Stimulated activated effector memory CD8-positive, alpha-beta T cell treated with anti-CD3 and anti-CD28 coated beads, Interleukin-12 subunit alpha, Interleukin-12 subunit beta, amount 100 ng/mL, for 72 hours (primary cell): ENCODE measurements at regions not wholly inside any gene's neighbourhood (a gene's known extent, or its start where the extent isn't known, plus 50 kb on each side); places are given as distances from the start of the nearest gene placed in this dataset.

ENCODE experiments used
- ATAC-seq: fragments of 150-1000 bp; cut with Tn5 transposase; 2 replicates; pipeline ENCODE4 v1.10.0; 2021
- DNase-seq, 2 donors: peaks; one replicate each; pipeline ENCODE4 v3.0.0; 2021 to 2022; ENCODE audit warnings: low spot score in 2 of 2
- H3K27ac Mint-ChIP-seq: one replicate; pipeline ENCODE4 v1.8.0; 2022; ENCODE audit warnings: mild to moderate bottlenecking, mixed read lengths
- H3K36me3 Mint-ChIP-seq: one replicate; pipeline ENCODE4 v1.8.0; 2022; ENCODE audit warnings: mild to moderate bottlenecking, mixed read lengths
- H3K4me1 Mint-ChIP-seq: one replicate; pipeline ENCODE4 v1.8.0; 2022; ENCODE audit warnings: mixed read lengths
- H3K4me3 Mint-ChIP-seq: one replicate; pipeline ENCODE4 v1.8.0; 2022; ENCODE audit warnings: mild to moderate bottlenecking, mixed read lengths
- H3K9me3 Mint-ChIP-seq: one replicate; pipeline ENCODE4 v1.8.0; 2022; ENCODE audit warnings: mixed read lengths

GRCh38 chr6:101259505-101259904, 134.0 kb upstream of the GRIK2 start:
- H3K9me3 Mint-ChIP-seq = peaks cover 12% of the 10 kb centered on the region
- no peaks in the 10 kb centered on the region for H3K36me3 Mint-ChIP-seq
- DNase-seq (no peak), ATAC-seq (no peak)
- H3K4me1 Mint-ChIP-seq = no peaks in the 10 kb centered on the region
- H3K4me3 Mint-ChIP-seq = no peak overlapping the region
- no peak overlapping the region for H3K27ac Mint-ChIP-seq

GRCh38 chr6:101263596-101263995, 129.9 kb upstream of the GRIK2 start:
- no peaks in the 10 kb centered on the region for H3K4me1 Mint-ChIP-seq
- H3K9me3 Mint-ChIP-seq = peaks cover 15% of the 10 kb centered on the region
- DNase-seq (no peak), ATAC-seq (no peak)
- H3K27ac Mint-ChIP-seq = no peak overlapping the region
- H3K36me3 Mint-ChIP-seq = no peaks in the 10 kb centered on the region
- no peak overlapping the region for H3K4me3 Mint-ChIP-seq

GRCh38 chr6:101266063-101266462, 127.4 kb upstream of the GRIK2 start:
- no peak overlapping the region for H3K4me3 Mint-ChIP-seq
- no peaks in the 10 kb centered on the region for H3K36me3 Mint-ChIP-seq
- peaks cover 18% of the 10 kb centered on the region for H3K9me3 Mint-ChIP-seq
- H3K27ac Mint-ChIP-seq = no peak overlapping the region
- no peaks in the 10 kb centered on the region for H3K4me1 Mint-ChIP-seq
- DNase-seq = no peak
- ATAC-seq = no peak

- no peaks in the 10 kb centered on the region for H3K36me3 Mint-ChIP-seq
- H3K9me3 Mint-ChIP-seq = peaks cover 23% of the 10 kb centered on the region
- ATAC-seq (no peak), DNase-seq (no peak)
- no peaks in the 10 kb centered on the region for H3K4me1 Mint-ChIP-seq
- H3K27ac Mint-ChIP-seq = no peak overlapping the region
- no peak overlapping the region for H3K4me3 Mint-ChIP-seq
These were observed 125.0 kb upstream of the GRIK2 start for GRCh38 chr6:101268541-101268940.

- Mint-ChIP-seq H3K4me1 (no peaks in the 10 kb centered on the region), H3K9me3 (peaks cover 5% of the 10 kb centered on the region), H3K36me3 (no peaks in the 10 kb centered on the region), H3K4me3 (no peak overlapping the region), H3K27ac (no peak overlapping the region)
- no peak for DNase-seq
- no peak for ATAC-seq
These were observed 118.3 kb upstream of the GRIK2 start for GRCh38 chr6:101275251-101275650.

GRCh38 chr6:101276066-101276465, 117.4 kb upstream of the GRIK2 start:
- Mint-ChIP-seq H3K27ac (no peak overlapping the region), H3K4me1 (no peaks in the 10 kb centered on the region), H3K4me3 (no peak overlapping the region), H3K36me3 (no peaks in the 10 kb centered on the region), H3K9me3 (peaks cover 5% of the 10 kb centered on the region)
- ATAC-seq = no peak
- no peak for DNase-seq

- Mint-ChIP-seq H3K27ac (no peak overlapping the region), H3K9me3 (peaks cover 3% of the 10 kb centered on the region), H3K4me3 (no peak overlapping the region), H3K36me3 (no peaks in the 10 kb centered on the region), H3K4me1 (no peaks in the 10 kb centered on the region)
- ATAC-seq (no peak), DNase-seq (no peak)
These were observed 114.1 kb upstream of the GRIK2 start for GRCh38 chr6:101279410-101279809.

GRCh38 chr6:101281266-101281665, 112.2 kb upstream of the GRIK2 start:
- Mint-ChIP-seq H3K4me3 (no peak overlapping the region), H3K36me3 (no peaks in the 10 kb centered on the region), H3K27ac (no peak overlapping the region), H3K9me3 (peaks cover 3% of the 10 kb centered on the region), H3K4me1 (no peaks in the 10 kb centered on the region)
- DNase-seq (no peak), ATAC-seq (no peak)

GRCh38 chr6:101284131-101284530, 109.4 kb upstream of the GRIK2 start:
- no peaks in the 10 kb centered on the region for H3K36me3 Mint-ChIP-seq

GRCh38 chr6:101286146-101286545, 107.4 kb upstream of the GRIK2 start:
- Mint-ChIP-seq H3K36me3 (no peaks in the 10 kb centered on the region), H3K9me3 (peaks cover 9% of the 10 kb centered on the region), H3K4me1 (no peaks in the 10 kb centered on the region), H3K27ac (no peak overlapping the region), H3K4me3 (no peak overlapping the region)
- no peak for ATAC-seq
- no peak for DNase-seq

More at GRCh38 chr6:101284131-101284530, 109.4 kb upstream of the GRIK2 start:
- no peak overlapping the region for H3K4me3 Mint-ChIP-seq
- DNase-seq = no peak
- ATAC-seq = no peak
- H3K4me1 Mint-ChIP-seq = no peaks in the 10 kb centered on the region
- no peak overlapping the region for H3K27ac Mint-ChIP-seq
- H3K9me3 Mint-ChIP-seq = peaks cover 5% of the 10 kb centered on the region

- no peaks in the 10 kb centered on the region for H3K4me1 Mint-ChIP-seq
- H3K27ac Mint-ChIP-seq = no peak overlapping the region
- no peak for DNase-seq
- ATAC-seq = no peak
- no peaks in the 10 kb centered on the region for H3K36me3 Mint-ChIP-seq
- no peak overlapping the region for H3K4me3 Mint-ChIP-seq
- H3K9me3 Mint-ChIP-seq = peaks cover 17% of the 10 kb centered on the region
These were observed 103.2 kb upstream of the GRIK2 start for GRCh38 chr6:101290346-101290745.

- ATAC-seq = no peak
- Mint-ChIP-seq H3K36me3 (no peaks in the 10 kb centered on the region), H3K4me1 (no peaks in the 10 kb centered on the region), H3K4me3 (no peak overlapping the region), H3K27ac (no peak overlapping the region), H3K9me3 (peaks cover 15% of the 10 kb centered on the region)
- no peak for DNase-seq
These were observed 99.4 kb upstream of the GRIK2 start for GRCh38 chr6:101294051-101294638.

GRCh38 chr6:101294676-101295075, 98.8 kb upstream of the GRIK2 start:
- H3K4me1 Mint-ChIP-seq = no peaks in the 10 kb centered on the region
- H3K4me3 Mint-ChIP-seq = no peak overlapping the region
- no peak for ATAC-seq
- H3K36me3 Mint-ChIP-seq = no peaks in the 10 kb centered on the region
- H3K9me3 Mint-ChIP-seq = peaks cover 13% of the 10 kb centered on the region
- no peak overlapping the region for H3K27ac Mint-ChIP-seq
- DNase-seq = no peak

GRCh38 chr6:101296169-101296960, 97.1 kb upstream of the GRIK2 start:
- Mint-ChIP-seq H3K9me3 (peaks cover 18% of the 10 kb centered on the region), H3K4me3 (no peak overlapping the region), H3K36me3 (no peaks in the 10 kb centered on the region), H3K27ac (no peak overlapping the region), H3K4me1 (no peaks in the 10 kb centered on the region)
- DNase-seq (no peak), ATAC-seq (no peak)

- no peak overlapping the region for H3K27ac Mint-ChIP-seq
- no peaks in the 10 kb centered on the region for H3K4me1 Mint-ChIP-seq
- peaks cover 21% of the 10 kb centered on the region for H3K9me3 Mint-ChIP-seq
- no peak overlapping the region for H3K4me3 Mint-ChIP-seq
- DNase-seq = no peak
- no peaks in the 10 kb centered on the region for H3K36me3 Mint-ChIP-seq
- ATAC-seq = no peak
These were observed 90.9 kb upstream of the GRIK2 start for GRCh38 chr6:101302593-101302992.

- H3K9me3 Mint-ChIP-seq = peaks cover 23% of the 10 kb centered on the region
- DNase-seq (no peak), ATAC-seq (no peak)
- no peak overlapping the region for H3K4me3 Mint-ChIP-seq
- no peak overlapping the region for H3K27ac Mint-ChIP-seq
- H3K36me3 Mint-ChIP-seq = no peaks in the 10 kb centered on the region
- H3K4me1 Mint-ChIP-seq = no peaks in the 10 kb centered on the region
These were observed 90.0 kb upstream of the GRIK2 start for GRCh38 chr6:101303495-101303894.
